Common myeloid progenitor, CD34-positive (primary cell): ENCODE measurements at regions not wholly inside any gene's neighbourhood (a gene's known extent, or its start where the extent isn't known, plus 50 kb on each side); places are given as distances from the start of the nearest gene placed in this dataset.

Experiments used
- CTCF ChIA-PET: fragments of 350-600 bp; sonication (Branson Sonifier 250); formaldehyde crosslinking; loops from one replicate; lab custom pipeline; 2021; ENCODE audit warnings: antibody characterized with exemption; lab: Charles Lee
- POLR2A ChIA-PET: fragments of 350-600 bp; sonication (Branson Sonifier 250); formaldehyde crosslinking; loops from one replicate; lab custom pipeline; 2021; ENCODE audit warnings: antibody characterized with exemption; lab: Charles Lee
- DNase-seq, 3 donors: peaks; one replicate each; pipeline versions ENCODE4 v3.0.0 to v3.0.0-alpha.2; 2013
- H3K27ac ChIP-seq, 2 experiments: 1 replicate in 1 of 2; 2 replicates in 1 of 2; pipeline ENCODE4 v1.7.0; 2013; ENCODE audit warnings: inconsistent platforms in 2 of 2, low read length in 2 of 2, mild to moderate bottlenecking in 2 of 2, low read depth in 1 of 2, moderate library complexity in 1 of 2; ENCODE audit not compliant: severe bottlenecking in 2 of 2, insufficient read depth in 1 of 2, poor library complexity in 1 of 2
- H3K27me3 ChIP-seq, 5 experiments: replicated peaks in 2 of 5; 1 replicate in 3 of 5; 2 replicates in 2 of 5; pipeline versions ENCODE4 v1.6.1 to v1.7.0; 2013; ENCODE audit warnings: low read length in 4 of 5, mild to moderate bottlenecking in 2 of 5, moderate library complexity in 2 of 5, inconsistent platforms in 1 of 5; ENCODE audit not compliant: insufficient read depth in 5 of 5, control insufficient read depth in 4 of 5
- H3K36me3 ChIP-seq, 4 experiments: 1 replicate in 2 of 4; 2 replicates in 2 of 4; pipeline versions ENCODE4 v1.6.1 to v1.7.0; 2013; ENCODE audit warnings: low read length in 3 of 4, control low read depth in 1 of 4, mild to moderate bottlenecking in 1 of 4; ENCODE audit not compliant: control insufficient read depth in 4 of 4, insufficient read depth in 4 of 4
- H3K4me1 ChIP-seq, 4 experiments: 1 replicate in 3 of 4; 2 replicates in 1 of 4; pipeline versions ENCODE4 v1.6.1 to v1.7.1; 2013; ENCODE audit warnings: low read length in 3 of 4, mild to moderate bottlenecking in 3 of 4, control low read depth in 1 of 4, inconsistent platforms in 1 of 4, moderate library complexity in 1 of 4; ENCODE audit not compliant: control insufficient read depth in 4 of 4, insufficient read depth in 4 of 4; ENCODE audit errors: control extremely low read depth in 1 of 4
- H3K4me3 ChIP-seq, 7 experiments: 1 replicate in 4 of 7; 2 replicates in 3 of 7; pipeline versions ENCODE4 v1.5.1 to v1.7.0; 2013; ENCODE audit warnings: mild to moderate bottlenecking in 7 of 7, low read length in 6 of 7, moderate library complexity in 6 of 7, inconsistent platforms in 2 of 7, low read depth in 2 of 7, control low read depth in 1 of 7; ENCODE audit not compliant: insufficient read depth in 4 of 7, control insufficient read depth in 1 of 7; ENCODE audit errors: extremely low read depth in 1 of 7
- H3K9me3 ChIP-seq, 5 experiments: 1 replicate in 4 of 5; 2 replicates in 1 of 5; pipeline versions ENCODE4 v1.6.1 to v1.7.1; 2013; ENCODE audit warnings: low read length in 4 of 5, mild to moderate bottlenecking in 2 of 5, inconsistent platforms in 1 of 5, low read depth in 1 of 5, moderate library complexity in 1 of 5; ENCODE audit not compliant: control insufficient read depth in 4 of 5, insufficient read depth in 2 of 5; ENCODE audit errors: control extremely low read depth in 1 of 5
- WGBS: methylation state at CpG from one replicate; pipeline ENCODE4 v1.1.5; 2013; ENCODE audit not compliant: insufficient coverage; 5-methylcytosine and 5-hydroxymethylcytosine counted together

- DNase-seq: no peak
- Histone ChIP-seq H3K36me3 (no peaks in the 10 kb centered on the region), H3K4me1 (no peaks in the 10 kb centered on the region), H3K27me3 (no peaks in the 10 kb centered on the region), H3K9me3 (no peaks in the 10 kb centered on the region), H3K27ac (no peak overlapping the region), H3K4me3 (no peak overlapping the region)
- CTCF ChIA-PET: no interaction called here
- POLR2A ChIA-PET: no interaction called here
- 97% methylated on average over 9 of the region's 9 CpGs for WGBS
Observed at GRCh38 chr1:232403017-232403714, 226.8 kb downstream of the SIPA1L2 start.

DNA sequence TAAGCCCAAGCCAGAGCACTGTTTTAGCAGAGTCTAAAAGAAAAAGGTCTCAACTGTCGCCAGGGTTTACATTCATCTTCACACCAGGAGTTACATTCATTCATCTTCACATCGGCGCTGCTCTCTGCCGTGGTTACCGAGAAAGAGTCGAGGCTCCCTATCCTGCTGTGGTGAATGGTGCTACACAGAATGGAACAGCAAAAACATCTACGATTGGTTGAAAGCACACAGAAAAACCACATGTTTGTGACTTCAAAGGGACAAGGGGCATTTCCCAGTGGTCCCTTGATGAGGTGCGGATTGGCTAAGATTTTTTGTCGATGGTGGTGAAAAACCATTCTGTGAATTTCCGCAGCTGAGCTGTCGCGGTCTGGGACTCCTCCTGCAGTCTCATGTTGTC, 231.1 kb downstream of the SIPA1L2 start:
- POLR2A ChIA-PET: no interaction called here
- no peaks in the 10 kb centered on the region for H3K4me1 ChIP-seq
- DNase-seq: no peak
- no peak overlapping the region for H3K4me3 ChIP-seq
- WGBS: 99% methylated on average over 9 of the region's 12 CpGs
- no peaks in the 10 kb centered on the region for H3K9me3 ChIP-seq
- H3K27ac ChIP-seq: no peak overlapping the region
- no peaks in the 10 kb centered on the region for H3K36me3 ChIP-seq
- H3K27me3 ChIP-seq: peaks cover 0 to 2% (median 0%) of the 10 kb centered on the region in 5 experiments
- CTCF ChIA-PET: no interaction called here

DNA sequence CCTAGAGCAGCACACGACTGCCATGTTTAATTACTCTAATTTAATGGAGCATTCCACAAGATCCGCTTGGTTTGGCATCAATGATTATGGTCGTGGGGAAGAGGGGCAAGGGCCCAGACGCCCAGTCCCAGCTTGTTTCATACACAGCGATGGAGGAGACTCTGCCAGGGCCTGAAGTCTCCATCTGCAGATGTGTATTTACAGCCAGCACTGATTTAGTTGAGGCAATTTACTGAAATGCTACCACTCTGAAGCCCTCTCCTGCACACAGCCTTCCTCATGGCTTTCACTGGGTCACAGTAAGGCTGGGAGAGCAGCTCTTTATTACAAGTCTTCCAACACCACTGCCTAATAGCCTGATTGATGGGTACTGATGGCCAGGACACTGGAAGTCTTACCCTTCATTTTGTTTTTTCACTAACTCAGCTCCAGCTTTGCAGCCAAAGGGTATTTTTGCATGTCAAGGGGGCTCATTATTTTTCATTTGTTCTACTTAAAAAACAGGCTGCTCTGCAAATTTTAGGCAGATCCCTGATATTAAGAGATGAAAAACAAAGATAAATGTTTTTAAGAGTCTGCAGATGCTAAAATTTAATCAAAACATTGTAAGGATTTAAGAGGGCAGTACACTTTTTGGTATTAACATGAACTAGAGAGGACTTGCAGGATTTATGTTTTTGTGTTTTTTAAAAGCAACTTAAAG, 236.3 kb downstream of the SIPA1L2 start:
- POLR2A ChIA-PET: no interaction called here
- WGBS: 87% methylated on average over 5 of the region's 5 CpGs

GRCh38 chr1:232393010-232393409, 236.9 kb downstream of the SIPA1L2 start:
- Histone ChIP-seq H3K4me1 (no peaks in the 10 kb centered on the region), H3K9me3 (no peaks in the 10 kb centered on the region), H3K36me3 (no peaks in the 10 kb centered on the region), H3K27me3 (peaks cover 0 to 3% (median 0%) of the 10 kb centered on the region in 5 experiments), H3K27ac (no peak overlapping the region), H3K4me3 (no peak overlapping the region)
- 100% methylated on average over 1 of the region's 4 CpGs for WGBS
- POLR2A ChIA-PET: no interaction called here
- CTCF ChIA-PET: no interaction called here
- DNase-seq: no peak

More for the DNA sequence above, 236.3 kb downstream of the SIPA1L2 start:
- CTCF ChIA-PET: no interaction called here
- H3K4me1 ChIP-seq: no peaks in the 10 kb centered on the region
- no peak overlapping the region for H3K4me3 ChIP-seq
- no peak overlapping the region for H3K27ac ChIP-seq
- DNase-seq: no peak
- peaks cover 0 to 3% (median 0%) of the 10 kb centered on the region in 5 experiments for H3K27me3 ChIP-seq
- no peaks in the 10 kb centered on the region for H3K9me3 ChIP-seq
- no peaks in the 10 kb centered on the region for H3K36me3 ChIP-seq

DNA sequence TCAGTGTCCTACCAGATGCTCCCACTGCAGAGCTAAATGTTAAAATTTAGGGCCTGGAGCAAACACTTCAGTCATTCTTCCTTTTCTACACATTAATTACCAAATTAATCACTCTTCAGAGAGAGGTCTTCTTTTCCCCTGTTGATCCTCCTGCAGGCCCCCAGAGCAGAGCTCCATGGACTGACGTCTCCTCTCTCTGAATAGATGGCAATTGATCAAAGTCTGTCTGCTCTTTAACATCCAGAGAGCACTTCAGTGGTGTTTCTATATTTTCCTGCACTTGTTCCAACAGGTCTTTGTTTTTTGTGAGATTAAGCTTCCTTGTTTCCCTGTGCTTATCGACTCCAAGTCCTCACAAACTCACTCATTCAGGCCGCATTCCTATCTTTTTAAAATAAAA, 239.3 kb downstream of the SIPA1L2 start:
- no peak overlapping the region for H3K4me3 ChIP-seq
- POLR2A ChIA-PET: no interaction called here
- WGBS: 100% methylated on average over 1 of the region's 3 CpGs

GRCh38 chr1:232389744-232390143, 240.2 kb downstream of the SIPA1L2 start:
- Histone ChIP-seq H3K27me3 (peaks cover 0 to 3% (median 0%) of the 10 kb centered on the region in 5 experiments), H3K27ac (no peak overlapping the region), H3K9me3 (no peaks in the 10 kb centered on the region), H3K36me3 (no peaks in the 10 kb centered on the region), H3K4me1 (no peaks in the 10 kb centered on the region), H3K4me3 (no peak overlapping the region)
- DNase-seq: no peak
- 88% methylated on average over 4 of the region's 4 CpGs for WGBS
- CTCF ChIA-PET: no interaction called here
- POLR2A ChIA-PET: no interaction called here

More for the DNA sequence above, 239.3 kb downstream of the SIPA1L2 start:
- H3K9me3 ChIP-seq: no peaks in the 10 kb centered on the region
- H3K4me1 ChIP-seq: no peaks in the 10 kb centered on the region
- no peak for DNase-seq
- CTCF ChIA-PET: no interaction called here
- H3K27ac ChIP-seq: no peak overlapping the region
- no peaks in the 10 kb centered on the region for H3K36me3 ChIP-seq
- H3K27me3 ChIP-seq: peaks cover 0 to 3% (median 0%) of the 10 kb centered on the region in 5 experiments

- no peak for DNase-seq
- Histone ChIP-seq H3K4me3 (no peak overlapping the region), H3K27me3 (peaks cover 0 to 3% (median 0%) of the 10 kb centered on the region in 5 experiments), H3K9me3 (no peaks in the 10 kb centered on the region), H3K4me1 (no peaks in the 10 kb centered on the region), H3K27ac (no peak overlapping the region), H3K36me3 (no peaks in the 10 kb centered on the region)
- POLR2A ChIA-PET: no interaction called here
- WGBS: 88% methylated on average over 3 of the region's 3 CpGs
- CTCF ChIA-PET: no interaction called here
Observed at GRCh38 chr1:232388363-232388762, 241.6 kb downstream of the SIPA1L2 start.
